HG02642 (cell line): ENCODE measurements at regions not wholly inside any gene's neighbourhood (a gene's known extent, or its start where the extent isn't known, plus 50 kb on each side); places are given as distances from the start of the nearest gene placed in this dataset.
"Not testable (repeated sequence)": the region's sequence is repeated elsewhere in the genome, so short reads cannot be mapped to it uniquely, and the experiment has no call there.

ENCODE experiments used
- ATAC-seq: cut with Tn5 transposase; IDR thresholded peaks from one replicate; pipeline ENCODE4 v1.9.1; 2021; ENCODE audit warnings: mild to moderate bottlenecking; ENCODE audit not compliant: unreplicated experiment, poor library complexity

- ATAC-seq: no peak
Observed at GRCh38 chr4:127018381-127018780, 614.4 kb upstream of the INTU start.

DNA sequence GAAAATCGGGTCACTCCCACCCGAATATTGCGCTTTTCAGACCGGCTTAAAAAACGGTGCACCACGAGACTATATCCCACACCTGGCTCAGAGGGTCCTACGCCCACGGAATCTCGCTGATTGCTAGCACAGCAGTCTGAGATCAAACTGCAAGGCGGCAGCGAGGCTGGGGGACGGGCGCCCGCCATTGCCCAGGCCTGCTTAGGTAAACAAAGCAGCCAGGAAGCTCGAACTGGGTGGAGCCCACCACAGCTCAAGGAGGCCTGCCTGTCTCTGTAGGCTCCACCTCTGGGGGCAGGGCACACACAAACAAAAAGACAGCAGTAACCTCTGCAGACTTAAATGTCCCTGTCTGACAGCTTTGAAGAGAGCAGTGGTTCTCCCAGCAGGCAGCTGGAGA, 611.9 kb upstream of the INTU start:
- ATAC-seq: not testable (repeated sequence)

GRCh38 chr4:127036296-127036695, 596.5 kb upstream of the INTU start:
- ATAC-seq: no peak

- no peak for ATAC-seq
Observed at GRCh38 chr4:127045861-127046260, 586.9 kb upstream of the INTU start.

DNA sequence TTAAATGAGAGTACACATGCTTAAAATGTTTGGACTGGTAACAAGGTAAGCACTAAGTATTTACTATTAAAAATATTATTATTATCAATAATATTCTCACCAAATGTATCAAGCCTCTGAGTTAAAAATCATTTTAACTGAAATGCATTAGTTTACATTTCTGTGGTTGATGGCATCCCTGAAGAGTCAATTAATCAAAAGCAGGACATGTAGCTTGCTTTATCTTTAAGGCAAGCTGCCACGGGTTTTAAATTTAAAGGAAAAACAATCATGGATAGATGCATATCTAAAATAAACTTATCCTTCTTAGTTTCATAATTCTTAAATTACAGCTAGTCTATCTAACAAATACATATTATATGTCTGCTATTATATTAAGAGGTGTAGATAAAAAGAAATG, 584.8 kb upstream of the INTU start:
- ATAC-seq: no peak

DNA sequence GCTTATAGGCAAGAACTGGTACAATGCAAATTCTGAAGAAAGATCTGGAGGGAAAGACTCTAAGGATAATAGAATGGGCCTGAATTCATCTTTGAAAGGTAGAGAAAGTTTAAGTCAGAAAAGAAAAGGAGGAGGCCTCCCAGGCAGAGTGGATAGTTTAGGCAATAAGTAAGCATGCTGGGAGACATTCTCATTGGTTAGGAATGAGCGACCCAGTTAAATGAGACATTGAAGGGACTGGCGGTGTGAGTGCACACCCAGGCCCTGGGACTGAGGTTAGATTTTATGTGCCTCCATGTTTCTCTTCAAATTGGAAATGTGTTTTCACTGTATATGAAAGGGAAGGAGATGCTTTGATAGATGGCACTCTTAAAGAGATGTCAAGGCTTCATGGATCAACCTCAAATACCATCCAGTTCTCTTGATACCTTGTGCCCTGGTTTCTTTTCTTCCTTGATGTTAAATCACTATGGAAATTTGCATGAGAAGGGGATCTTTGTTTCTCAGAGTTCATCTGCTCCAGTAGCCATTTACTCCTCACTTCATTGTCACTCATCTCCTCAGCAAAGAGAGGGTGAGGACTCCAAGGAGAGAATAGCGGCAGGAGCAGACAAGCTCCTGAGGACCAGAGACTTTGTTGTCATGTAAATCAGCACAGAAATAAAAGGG, 584.2 kb upstream of the INTU start:
- no peak for ATAC-seq

DNA sequence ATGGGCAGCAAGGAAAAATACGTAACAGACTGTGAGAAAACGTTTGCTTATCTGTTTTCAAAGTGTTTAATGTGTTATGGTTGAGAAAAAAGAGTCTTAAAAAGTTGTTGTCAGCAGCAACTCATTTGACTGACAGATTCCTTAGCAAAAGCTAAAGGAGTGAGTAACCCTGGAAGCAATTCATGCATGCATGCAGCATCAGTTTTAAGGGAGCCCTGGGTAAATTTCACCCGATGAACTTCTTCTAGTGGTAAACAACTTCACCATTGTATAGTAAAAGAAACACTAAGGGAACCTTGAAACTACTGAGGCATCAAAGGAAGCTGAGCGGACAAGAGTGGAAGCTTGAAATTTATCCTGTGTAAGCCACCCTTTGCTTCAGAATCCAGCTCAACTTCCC, 583.2 kb upstream of the INTU start:
- ATAC-seq: no peak

- no peak for ATAC-seq
Observed at GRCh38 chr4:127052742-127053141, 580.0 kb upstream of the INTU start.

- ATAC-seq: no peak
Observed at GRCh38 chr4:127055357-127055756, 577.4 kb upstream of the INTU start.

DNA sequence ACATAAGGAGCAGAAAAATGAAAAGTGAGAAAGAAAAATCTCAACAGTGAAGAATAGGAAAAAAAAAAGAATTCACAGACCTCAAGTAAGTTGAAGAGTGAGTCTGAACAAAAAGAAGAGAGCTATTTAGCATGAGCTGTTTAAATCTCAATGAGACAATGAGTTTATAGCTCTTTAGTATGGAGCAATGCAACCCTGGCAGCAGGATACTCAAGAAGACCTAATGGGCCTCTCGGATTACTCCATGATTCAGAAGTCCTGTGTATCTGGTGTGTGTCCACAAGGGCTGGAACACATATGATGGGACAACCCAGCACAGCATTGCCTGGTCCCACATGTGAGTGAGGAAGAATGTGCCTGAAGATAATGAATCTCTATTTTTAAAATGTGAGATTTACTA, 563.1 kb upstream of the INTU start:
- no peak for ATAC-seq

DNA sequence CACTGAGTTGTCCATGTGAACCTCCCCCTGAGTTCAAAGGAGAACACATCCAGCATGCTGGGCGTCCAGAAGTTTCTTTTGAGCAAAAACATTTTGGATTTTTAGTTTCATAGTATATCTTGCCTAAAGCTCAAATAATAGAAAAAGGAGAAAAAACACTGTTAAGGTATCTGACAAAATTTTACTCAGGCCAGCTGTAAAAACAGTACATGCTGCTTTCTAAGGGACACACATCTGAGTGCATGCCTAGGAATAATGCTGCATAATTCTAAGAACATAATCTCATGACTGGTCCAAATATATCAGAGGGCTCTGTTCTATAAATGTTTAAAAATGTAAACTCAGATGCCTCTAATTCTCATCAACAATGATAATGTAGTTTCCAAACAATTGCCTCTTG, 561.3 kb upstream of the INTU start:
- no peak for ATAC-seq

DNA sequence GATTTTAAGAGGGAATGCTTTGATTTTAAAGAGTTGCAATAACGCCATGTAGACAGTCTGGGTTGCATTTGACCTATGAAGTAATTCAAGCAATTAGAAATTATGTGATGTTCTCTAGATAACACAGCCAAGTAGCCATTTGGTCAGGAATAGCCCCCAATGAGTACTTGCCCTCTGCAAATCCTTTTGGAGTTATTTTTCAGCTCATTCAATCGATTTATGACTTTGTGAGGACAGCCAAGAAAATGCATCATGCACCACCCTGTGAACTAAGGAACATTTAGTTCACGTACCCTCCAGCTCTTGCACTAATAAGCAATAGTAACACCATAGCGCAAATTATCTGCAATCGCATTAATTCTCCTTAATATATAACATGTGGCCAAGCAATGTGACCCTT, 552.6 kb upstream of the INTU start:
- no peak for ATAC-seq

DNA sequence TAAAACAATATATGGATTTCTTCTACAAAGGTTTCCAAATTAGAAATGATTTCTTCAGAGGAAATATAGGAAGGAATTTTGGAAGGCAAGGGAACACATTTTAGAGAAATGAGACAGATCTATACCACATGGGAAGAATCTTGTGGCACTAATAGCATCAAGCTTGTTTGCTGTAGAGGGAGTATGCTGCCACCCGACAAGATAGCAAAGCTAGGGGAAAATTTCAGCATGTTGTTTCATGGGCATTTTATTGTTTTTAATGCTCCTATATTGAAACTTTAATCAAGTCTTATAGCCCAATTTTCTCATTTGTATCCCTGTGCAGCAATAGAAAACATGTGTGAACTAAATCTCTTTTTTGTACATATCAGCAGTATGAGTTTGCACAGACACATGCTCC, 551.7 kb upstream of the INTU start:
- ATAC-seq: no peak

- no peak for ATAC-seq
Observed at GRCh38 chr4:127082986-127083385, 549.8 kb upstream of the INTU start.

- ATAC-seq: no peak
Observed at GRCh38 chr4:127084666-127085065, 548.1 kb upstream of the INTU start.

DNA sequence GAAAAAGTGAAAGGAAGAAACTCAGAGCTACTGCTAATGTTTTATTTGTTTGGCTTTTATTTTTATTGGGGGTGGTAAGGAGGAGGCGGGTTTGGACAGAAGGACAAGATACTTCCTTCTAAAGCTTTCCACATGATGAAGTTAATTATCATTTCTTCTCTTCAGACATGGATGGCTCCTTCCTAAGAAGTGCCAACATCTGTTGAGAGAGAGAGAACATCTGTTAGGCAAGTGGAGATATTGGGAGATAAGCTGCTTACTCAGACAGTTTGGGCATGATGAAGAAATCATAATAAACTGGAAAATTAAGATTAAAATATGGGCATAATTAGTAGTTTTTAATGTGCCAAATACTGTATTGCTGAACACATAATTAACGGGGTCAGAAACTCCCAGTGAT, 535.7 kb upstream of the INTU start:
- no peak for ATAC-seq

DNA sequence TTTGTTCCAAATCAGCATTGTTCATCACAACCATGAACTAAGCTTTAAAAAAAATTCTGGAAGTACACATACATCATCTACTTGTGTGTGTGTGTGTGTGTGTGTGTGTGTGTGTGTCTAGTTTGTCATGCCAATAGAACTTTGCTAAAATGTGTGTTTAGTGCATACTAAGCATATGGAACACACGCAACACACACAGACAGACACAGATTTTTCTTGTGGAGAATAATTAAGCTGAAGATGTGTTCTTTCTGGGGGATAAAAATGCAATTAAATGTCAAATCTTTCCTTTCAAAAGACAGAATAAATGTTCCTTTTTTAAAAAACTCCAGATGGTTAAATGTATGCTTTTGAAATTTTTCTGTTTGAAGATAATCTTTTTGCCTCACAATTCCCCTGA, 530.4 kb upstream of the INTU start:
- ATAC-seq: no peak

DNA sequence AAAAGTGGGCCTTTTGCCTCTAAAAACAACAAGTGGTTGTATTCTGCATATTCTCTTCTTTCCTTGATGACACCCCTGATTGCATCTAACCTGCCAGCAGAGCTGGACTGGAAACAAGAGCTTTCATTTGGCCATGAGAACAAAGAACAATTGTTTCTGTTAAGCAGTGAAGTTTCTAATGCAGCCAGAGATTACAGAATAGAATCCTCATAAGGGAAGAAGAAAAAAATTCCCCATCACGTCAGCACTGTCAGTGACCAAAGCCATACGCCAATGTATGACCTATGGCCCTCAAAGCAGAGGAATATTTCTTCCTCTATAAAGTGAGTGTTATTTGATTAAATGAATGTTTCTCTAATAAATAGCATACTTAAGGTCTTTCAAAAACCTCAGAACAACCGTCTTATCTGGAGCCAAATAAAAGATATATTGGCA, 529.1 kb upstream of the INTU start:
- no peak for ATAC-seq

DNA sequence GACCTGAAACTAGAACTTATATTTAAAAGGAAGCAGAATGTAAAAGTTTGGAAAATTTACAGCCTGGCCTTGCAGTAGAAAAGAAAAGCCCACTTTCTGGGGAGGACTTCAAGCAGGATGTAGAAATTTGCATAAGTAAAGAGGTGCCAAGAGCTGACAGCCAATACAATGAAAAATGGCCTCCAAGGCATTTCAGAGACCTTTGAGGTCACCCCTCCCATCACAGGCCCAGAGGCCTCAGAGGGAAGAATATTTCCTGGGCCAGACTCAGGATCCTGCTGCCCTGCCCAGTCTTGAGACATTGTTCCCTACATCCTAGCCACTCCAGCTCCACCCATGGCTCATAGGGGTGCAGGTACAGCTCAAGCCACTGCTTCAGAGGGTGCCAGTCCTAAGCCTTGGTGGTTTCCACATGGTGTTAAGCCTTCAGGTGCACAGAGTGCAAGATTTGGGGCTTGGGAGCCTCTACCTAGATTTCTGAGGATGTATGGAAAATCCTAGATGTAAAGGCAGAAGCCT, 518.9 kb upstream of the INTU start:
- no peak for ATAC-seq

DNA sequence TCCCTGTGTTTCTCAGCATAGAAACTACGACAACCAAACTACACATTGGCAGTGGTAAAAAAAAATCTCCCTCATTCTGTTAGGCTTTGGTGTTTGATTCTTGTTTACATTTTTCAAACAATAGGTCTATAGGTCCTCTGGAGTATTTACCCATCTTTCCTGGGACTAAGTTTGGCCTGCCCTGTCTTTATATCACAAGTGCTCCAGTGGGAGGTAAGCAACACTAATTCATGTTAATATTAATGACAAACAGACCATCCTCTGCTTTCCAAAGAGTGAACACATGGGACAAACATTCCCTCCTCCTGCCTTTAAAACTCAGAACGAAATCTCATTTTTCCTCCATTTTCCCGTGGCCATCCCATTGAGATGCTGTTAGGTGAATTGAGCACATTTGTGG, 514.1 kb upstream of the INTU start:
- ATAC-seq: no peak

- ATAC-seq: no peak
Observed at GRCh38 chr4:127120441-127121090, 512.2 kb upstream of the INTU start.

DNA sequence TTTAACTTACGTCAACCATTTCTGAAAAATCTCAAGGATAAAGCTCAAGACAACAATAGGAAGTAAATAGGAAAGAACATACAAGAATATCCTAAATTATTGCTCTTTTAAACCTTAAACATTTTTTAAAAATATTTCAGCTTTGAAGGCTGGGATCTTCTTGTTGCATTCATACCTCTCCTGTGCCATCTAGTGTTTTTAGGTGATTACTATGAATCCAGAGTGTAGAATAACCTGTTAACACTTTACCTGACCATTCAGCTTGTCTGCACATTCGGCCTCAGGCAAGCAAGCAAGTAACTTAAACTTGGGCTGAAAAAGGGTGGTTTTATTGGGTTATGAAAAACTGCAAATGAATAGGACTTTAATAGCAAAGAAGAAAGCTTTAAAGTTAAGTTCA, 507.8 kb upstream of the INTU start:
- ATAC-seq: no peak
